NCI-H2107 treated with DMSO at 0.1 percent for 48 hours (cell line): ENCODE measurements at regions not wholly inside any gene's neighbourhood (a gene's known extent, or its start where the extent isn't known, plus 50 kb on each side); places are given as distances from the start of the nearest gene placed in this dataset.

Experiments used
- DNase-seq: peaks from one replicate; lab custom pipeline; 2025; ENCODE audit not compliant: unreplicated experiment; lab: John Stamatoyannopoulos, UW

GRCh38 chr3:103926936-103927335, 1439.8 kb upstream of the ALCAM start:
- DNase-seq, result no peak

GRCh38 chr3:103927896-103928295, 1438.8 kb upstream of the ALCAM start:
- DNase-seq, result no peak

- no peak for DNase-seq
Observed at GRCh38 chr3:103937094-103937493, 1429.6 kb upstream of the ALCAM start.

- DNase-seq, result no peak
Observed at GRCh38 chr3:103947062-103947461, 1419.6 kb upstream of the ALCAM start.

- no peak for DNase-seq
Observed at GRCh38 chr3:103949693-103950092, 1417.0 kb upstream of the ALCAM start.

- no peak for DNase-seq
Observed at GRCh38 chr3:103950676-103951075, 1416.0 kb upstream of the ALCAM start.

- DNase-seq, result no peak
Observed at GRCh38 chr3:103953796-103954195, 1412.9 kb upstream of the ALCAM start.

- no peak for DNase-seq
Observed at GRCh38 chr3:103960819-103961218, 1405.9 kb upstream of the ALCAM start.

GRCh38 chr3:103963599-103963998, 1403.1 kb upstream of the ALCAM start:
- DNase-seq, result no peak

- DNase-seq, result no peak
Observed at GRCh38 chr3:103965764-103966163, 1400.9 kb upstream of the ALCAM start.

- DNase-seq, result no peak
Observed at GRCh38 chr3:103966749-103967148, 1400.0 kb upstream of the ALCAM start.

GRCh38 chr3:103968131-103968530, 1398.6 kb upstream of the ALCAM start:
- no peak for DNase-seq

GRCh38 chr3:103968751-103969150, 1398.0 kb upstream of the ALCAM start:
- DNase-seq, result no peak

- DNase-seq, result no peak
Observed at GRCh38 chr3:103976931-103977339, 1389.8 kb upstream of the ALCAM start.

- DNase-seq, result no peak
Observed at GRCh38 chr3:103977417-103977816, 1389.3 kb upstream of the ALCAM start.

GRCh38 chr3:103991461-103992115, 1375.1 kb upstream of the ALCAM start:
- DNase-seq, result no peak

- DNase-seq, result no peak
Observed at GRCh38 chr3:103992469-103992868, 1374.2 kb upstream of the ALCAM start.

GRCh38 chr3:104004956-104005355, 1361.8 kb upstream of the ALCAM start:
- no peak for DNase-seq

- no peak for DNase-seq
Observed at GRCh38 chr3:104005815-104006214, 1360.9 kb upstream of the ALCAM start.

GRCh38 chr3:104018541-104018940, 1348.2 kb upstream of the ALCAM start:
- DNase-seq, result no peak

- DNase-seq, result no peak
Observed at GRCh38 chr3:104031598-104031997, 1335.1 kb upstream of the ALCAM start.

- no peak for DNase-seq
Observed at GRCh38 chr3:104032283-104032682, 1334.4 kb upstream of the ALCAM start.

GRCh38 chr3:104040896-104041295, 1325.8 kb upstream of the ALCAM start:
- no peak for DNase-seq
